ENCODE measurements at regions not wholly inside any gene's neighbourhood (a gene's known extent, or its start where the extent isn't known, plus 50 kb on each side); places are given as distances from the start of the nearest gene placed in this dataset.

GRCh38 chr6:165941249-165941775 lies 226.3 kb downstream of the TBXT start:
- ATAC-seq: no peak
- intact Hi-C loops (cut with DNase I): no loop called here
- H3K9me3 ChIP-seq (ENCODE audit: control insufficient read depth, low read length): no peaks in the 10 kb centered on the region

GRCh38 chr6:165940366-165940765 lies 227.3 kb downstream of the TBXT start:
- H3K27ac ChIP-seq (ENCODE audit: low read length): no peak overlapping the region
- no peaks in the 10 kb centered on the region for H3K4me1 ChIP-seq (ENCODE audit: control insufficient read depth, insufficient read depth, low read length)
- DNase-seq (no peak), ATAC-seq (no peak)
- no peak overlapping the region for H3K4me3 ChIP-seq (ENCODE audit: low read length)
- 76% methylated on average over 26 of the region's 26 CpGs for WGBS
- intact Hi-C loops (cut with DNase I): no loop called here
- no peaks in the 10 kb centered on the region for H3K27me3 ChIP-seq (ENCODE audit: control insufficient read depth, insufficient read depth)
- no peaks in the 10 kb centered on the region for H3K9me3 ChIP-seq (ENCODE audit: control insufficient read depth, low read length)

More at GRCh38 chr6:165941249-165941775, 226.3 kb downstream of the TBXT start:
- DNase-seq: no peak
- 83% methylated on average over 5 of the region's 5 CpGs for WGBS
- no peak overlapping the region for H3K4me3 ChIP-seq (ENCODE audit: low read length)
- no peaks in the 10 kb centered on the region for H3K4me1 ChIP-seq (ENCODE audit: control insufficient read depth, insufficient read depth, low read length)
- no peak overlapping the region for H3K27ac ChIP-seq (ENCODE audit: low read length)
- no peaks in the 10 kb centered on the region for H3K27me3 ChIP-seq (ENCODE audit: control insufficient read depth, insufficient read depth)

GRCh38 chr6:165939601-165940290 lies 227.9 kb downstream of the TBXT start:
- no peak overlapping the region for H3K4me3 ChIP-seq (ENCODE audit: low read length)
- 82% methylated on average over 10 of the region's 10 CpGs for WGBS
- H3K27ac ChIP-seq (ENCODE audit: low read length): no peak overlapping the region
- no peaks in the 10 kb centered on the region for H3K4me1 ChIP-seq (ENCODE audit: control insufficient read depth, insufficient read depth, low read length)
- intact Hi-C loops (cut with DNase I): no loop called here
- no peak for DNase-seq
- no peaks in the 10 kb centered on the region for H3K9me3 ChIP-seq (ENCODE audit: control insufficient read depth, low read length)
- no peaks in the 10 kb centered on the region for H3K27me3 ChIP-seq (ENCODE audit: control insufficient read depth, insufficient read depth)
- ATAC-seq: no peak

- no peaks in the 10 kb centered on the region for H3K27me3 ChIP-seq (ENCODE audit: control insufficient read depth, insufficient read depth)
- intact Hi-C loops (cut with DNase I): no loop called here
- no peak overlapping the region for H3K27ac ChIP-seq (ENCODE audit: low read length)
- no peak overlapping the region for H3K4me3 ChIP-seq (ENCODE audit: low read length)
- no peaks in the 10 kb centered on the region for H3K9me3 ChIP-seq (ENCODE audit: control insufficient read depth, low read length)
- 80% methylated on average over 5 of the region's 5 CpGs for WGBS
- ATAC-seq (no peak), DNase-seq (no peak)
- no peaks in the 10 kb centered on the region for H3K4me1 ChIP-seq (ENCODE audit: control insufficient read depth, insufficient read depth, low read length)
These were observed 228.6 kb downstream of the TBXT start for GRCh38 chr6:165939047-165939446.

GRCh38 chr6:165937564-165938358 lies 229.9 kb downstream of the TBXT start:
- DNase-seq (no peak), ATAC-seq (no peak)
- H3K4me1 ChIP-seq (ENCODE audit: control insufficient read depth, insufficient read depth, low read length): no peaks in the 10 kb centered on the region
- H3K27ac ChIP-seq (ENCODE audit: low read length): no peak overlapping the region
- H3K27me3 ChIP-seq (ENCODE audit: control insufficient read depth, insufficient read depth): no peaks in the 10 kb centered on the region
- 75% methylated on average over 3 of the region's 3 CpGs for WGBS
- no peaks in the 10 kb centered on the region for H3K9me3 ChIP-seq (ENCODE audit: control insufficient read depth, low read length)
- H3K4me3 ChIP-seq (ENCODE audit: low read length): no peak overlapping the region
- intact Hi-C loops (cut with DNase I): no loop called here

GRCh38 chr6:165936660-165937059 lies 231.0 kb downstream of the TBXT start:
- Histone ChIP-seq H3K4me3 (ENCODE audit: low read length) (no peak overlapping the region), H3K27me3 (ENCODE audit: control insufficient read depth, insufficient read depth) (no peaks in the 10 kb centered on the region), H3K9me3 (ENCODE audit: control insufficient read depth, low read length) (no peaks in the 10 kb centered on the region), H3K4me1 (ENCODE audit: control insufficient read depth, insufficient read depth, low read length) (no peaks in the 10 kb centered on the region), H3K27ac (ENCODE audit: low read length) (no peak overlapping the region)
- ATAC-seq (no peak), DNase-seq (no peak)
- intact Hi-C loops (cut with DNase I): no loop called here
- whole genome bisulfite sequencing: 86% methylated on average over 4 of the region's 4 CpGs

- ATAC-seq (no peak), DNase-seq (no peak)
- H3K9me3 ChIP-seq (ENCODE audit: control insufficient read depth, low read length): no peaks in the 10 kb centered on the region
These were observed 231.6 kb downstream of the TBXT start for GRCh38 chr6:165936096-165936495.

GRCh38 chr6:165931675-165932074 lies 236.0 kb downstream of the TBXT start:
- DNase-seq (no peak), ATAC-seq (no peak)
- 64% methylated on average over 9 of the region's 9 CpGs for WGBS
- Histone ChIP-seq H3K4me1 (ENCODE audit: control insufficient read depth, insufficient read depth, low read length) (no peaks in the 10 kb centered on the region), H3K27ac (ENCODE audit: low read length) (no peak overlapping the region), H3K9me3 (ENCODE audit: control insufficient read depth, low read length) (no peaks in the 10 kb centered on the region), H3K4me3 (ENCODE audit: low read length) (no peak overlapping the region), H3K27me3 (ENCODE audit: control insufficient read depth, insufficient read depth) (no peaks in the 10 kb centered on the region)
- intact Hi-C loops (cut with DNase I): no loop called here

More at GRCh38 chr6:165936096-165936495, 231.6 kb downstream of the TBXT start:
- H3K27ac ChIP-seq (ENCODE audit: low read length): no peak overlapping the region
- no peaks in the 10 kb centered on the region for H3K27me3 ChIP-seq (ENCODE audit: control insufficient read depth, insufficient read depth)
- 73% methylated on average over 3 of the region's 3 CpGs for whole genome bisulfite sequencing
- no peaks in the 10 kb centered on the region for H3K4me1 ChIP-seq (ENCODE audit: control insufficient read depth, insufficient read depth, low read length)
- no peak overlapping the region for H3K4me3 ChIP-seq (ENCODE audit: low read length)
- intact Hi-C loops (cut with DNase I): no loop called here

GRCh38 chr6:165930668-165931214 lies 236.9 kb downstream of the TBXT start:
- no peak overlapping the region for H3K4me3 ChIP-seq (ENCODE audit: low read length)
- H3K4me1 ChIP-seq (ENCODE audit: control insufficient read depth, insufficient read depth, low read length): no peaks in the 10 kb centered on the region
- ATAC-seq (no peak), DNase-seq (no peak)
- H3K27me3 ChIP-seq (ENCODE audit: control insufficient read depth, insufficient read depth): no peaks in the 10 kb centered on the region
- intact Hi-C loops (cut with DNase I): no loop called here
- H3K9me3 ChIP-seq (ENCODE audit: control insufficient read depth, low read length): no peaks in the 10 kb centered on the region
- no peak overlapping the region for H3K27ac ChIP-seq (ENCODE audit: low read length)
- 93% methylated on average over 18 of the region's 18 CpGs for WGBS

- intact Hi-C loops (cut with DNase I): no loop called here
- WGBS: 94% methylated on average over 8 of the region's 8 CpGs
These were observed 238.0 kb downstream of the TBXT start for GRCh38 chr6:165929607-165930006.

GRCh38 chr6:165926378-165926777 lies 241.3 kb downstream of the TBXT start:
- intact Hi-C loops (cut with DNase I): no loop called here
- no peak for DNase-seq
- Histone ChIP-seq H3K27ac (ENCODE audit: low read length) (no peak overlapping the region), H3K4me3 (ENCODE audit: low read length) (no peak overlapping the region), H3K4me1 (ENCODE audit: control insufficient read depth, insufficient read depth, low read length) (no peaks in the 10 kb centered on the region), H3K27me3 (ENCODE audit: control insufficient read depth, insufficient read depth) (peaks cover 3% of the 10 kb centered on the region), H3K9me3 (ENCODE audit: control insufficient read depth, low read length) (no peaks in the 10 kb centered on the region)
- WGBS: 42% methylated on average over 4 of the region's 4 CpGs
- ATAC-seq: no peak

More at GRCh38 chr6:165929607-165930006, 238.0 kb downstream of the TBXT start:
- ATAC-seq (no peak), DNase-seq (no peak)
- no peaks in the 10 kb centered on the region for H3K9me3 ChIP-seq (ENCODE audit: control insufficient read depth, low read length)
- no peak overlapping the region for H3K4me3 ChIP-seq (ENCODE audit: low read length)
- H3K4me1 ChIP-seq (ENCODE audit: control insufficient read depth, insufficient read depth, low read length): no peaks in the 10 kb centered on the region
- H3K27me3 ChIP-seq (ENCODE audit: control insufficient read depth, insufficient read depth): no peaks in the 10 kb centered on the region
- H3K27ac ChIP-seq (ENCODE audit: low read length): no peak overlapping the region

Data from right cardiac atrium (tissue), 5 donors.